ENCODE measurements at regions not wholly inside any gene's neighbourhood (a gene's known extent, or its start where the extent isn't known, plus 50 kb on each side); places are given as distances from the start of the nearest gene placed in this dataset.
"Not testable (repeated sequence)": the region's sequence is repeated elsewhere in the genome, so short reads cannot be mapped to it uniquely, and the experiment has no call there.

DNA sequence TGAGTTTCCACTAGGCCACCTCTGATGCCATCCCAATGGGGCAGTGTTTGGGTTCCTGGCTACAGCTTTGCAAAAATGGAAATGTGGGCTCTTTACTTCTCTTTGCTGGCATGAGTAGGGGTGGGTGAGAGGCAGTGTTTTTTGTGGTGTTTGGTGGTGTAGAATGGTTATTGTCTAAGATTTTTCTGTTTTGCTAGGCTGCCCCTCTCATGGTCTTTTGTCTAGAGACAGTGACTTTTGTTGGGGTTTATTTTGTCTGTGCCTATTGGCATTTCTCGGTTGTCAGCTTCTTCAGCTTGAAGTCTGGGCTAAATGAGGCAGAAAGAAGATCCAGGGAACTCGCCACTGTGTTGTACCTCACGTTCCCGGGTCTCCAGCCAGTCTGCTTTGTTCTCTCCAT is 112.1 kb downstream of the CENPF start:
- Histone ChIP-seq H3K4me1 (ENCODE audit: insufficient read depth, low read length) (no peaks in the 10 kb centered on the region), H3K9ac (ENCODE audit: low read depth, low read length) (no peak overlapping the region), H3K36me3 (ENCODE audit: insufficient read depth, low read length) (no peaks in the 10 kb centered on the region), H3K9me3 (ENCODE audit: control insufficient read depth, insufficient read depth, low read length) (no peaks in the 10 kb centered on the region)

DNA sequence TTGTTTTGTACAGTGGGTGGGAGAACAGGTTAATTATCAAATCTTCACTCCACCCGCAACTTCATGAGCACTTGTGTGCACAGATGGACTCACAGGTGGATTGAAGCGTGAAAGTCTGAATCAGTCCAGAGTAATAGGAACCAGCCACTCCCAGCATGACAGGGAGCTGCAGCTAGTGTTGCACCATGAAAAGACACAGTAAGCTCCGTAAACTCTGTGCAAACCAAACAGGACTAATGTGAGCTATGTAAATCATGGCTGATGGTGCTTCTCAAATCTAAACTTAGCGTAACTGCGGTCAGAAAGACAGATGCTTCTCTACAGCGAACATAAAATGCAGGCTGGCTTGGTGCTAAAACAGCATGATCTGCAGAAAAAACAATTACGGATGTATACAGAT is 114.4 kb downstream of the CENPF start:
- H3K36me3 ChIP-seq (ENCODE audit: insufficient read depth, low read length) = no peaks in the 10 kb centered on the region
- no peak overlapping the region for H3K9ac ChIP-seq (ENCODE audit: low read depth, low read length)
- H3K9me3 ChIP-seq (ENCODE audit: control insufficient read depth, insufficient read depth, low read length) = no peaks in the 10 kb centered on the region
- H3K4me1 ChIP-seq (ENCODE audit: insufficient read depth, low read length) = no peaks in the 10 kb centered on the region

DNA sequence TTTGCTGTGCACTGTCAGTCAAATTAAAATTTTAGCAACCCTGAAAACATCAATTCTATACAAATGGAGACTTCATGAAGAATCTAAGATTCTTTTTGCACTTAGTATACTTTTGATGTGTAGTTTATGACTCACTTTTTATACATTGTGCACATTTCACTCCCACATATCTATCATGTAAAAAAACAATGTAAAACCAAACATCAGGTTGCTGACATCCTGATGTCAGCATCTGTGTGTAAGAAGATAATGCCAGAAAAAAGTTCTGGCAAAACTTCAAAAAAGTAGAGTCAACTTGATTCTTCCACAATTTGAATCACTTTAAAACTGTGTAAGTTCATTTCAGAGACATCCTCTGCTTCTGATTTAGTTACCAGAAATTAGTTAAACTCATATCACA is 115.7 kb downstream of the CENPF start:
- H3K36me3 ChIP-seq (ENCODE audit: insufficient read depth, low read length) = no peaks in the 10 kb centered on the region
- H3K4me1 ChIP-seq (ENCODE audit: insufficient read depth, low read length) = no peaks in the 10 kb centered on the region
- no peaks in the 10 kb centered on the region for H3K9me3 ChIP-seq (ENCODE audit: control insufficient read depth, insufficient read depth, low read length)
- H3K9ac ChIP-seq (ENCODE audit: low read depth, low read length) = no peak overlapping the region

DNA sequence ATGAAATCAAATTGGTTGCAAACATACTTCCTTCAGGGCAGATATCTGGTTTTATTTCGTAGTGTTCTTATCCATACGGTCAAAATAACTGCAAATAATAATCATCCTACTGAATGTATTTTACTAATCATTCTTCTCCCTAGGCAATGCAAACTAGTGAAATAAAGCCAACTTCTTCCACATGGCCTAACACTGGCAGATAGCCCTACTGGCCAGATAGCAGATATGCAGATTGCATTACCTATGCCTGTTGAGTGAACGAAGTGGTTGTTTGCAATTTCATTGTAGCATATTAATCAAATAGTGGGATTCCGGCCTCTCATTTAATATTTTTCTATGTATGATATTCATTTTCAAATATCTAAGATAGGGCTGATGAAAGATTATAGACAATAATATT is 116.2 kb downstream of the CENPF start:
- H3K36me3 ChIP-seq (ENCODE audit: insufficient read depth, low read length) = no peaks in the 10 kb centered on the region
- no peak overlapping the region for H3K9ac ChIP-seq (ENCODE audit: low read depth, low read length)
- no peaks in the 10 kb centered on the region for H3K9me3 ChIP-seq (ENCODE audit: control insufficient read depth, insufficient read depth, low read length)
- no peaks in the 10 kb centered on the region for H3K4me1 ChIP-seq (ENCODE audit: insufficient read depth, low read length)

DNA sequence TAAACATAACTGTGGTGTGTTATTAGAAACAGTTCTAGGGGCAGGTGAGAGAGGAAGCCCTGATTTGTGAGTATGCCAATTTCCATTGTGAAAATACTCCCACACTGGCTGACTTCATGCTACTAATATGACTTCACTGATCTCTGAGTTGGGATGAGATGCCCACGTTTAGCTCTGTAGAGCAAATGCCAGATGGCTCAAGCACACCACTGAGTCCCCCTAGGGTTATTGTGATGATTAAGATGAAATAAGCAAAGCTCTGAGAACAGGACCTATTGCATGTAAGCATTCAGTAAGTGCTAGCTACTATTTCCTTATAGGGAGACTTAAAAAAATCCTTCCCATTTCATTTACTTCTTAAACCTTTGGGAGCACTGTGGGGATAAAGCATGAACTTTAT is 117.6 kb downstream of the CENPF start:
- Histone ChIP-seq H3K36me3 (ENCODE audit: insufficient read depth, low read length) (no peaks in the 10 kb centered on the region), H3K9ac (ENCODE audit: low read depth, low read length) (no peak overlapping the region), H3K4me1 (ENCODE audit: insufficient read depth, low read length) (no peaks in the 10 kb centered on the region), H3K9me3 (ENCODE audit: control insufficient read depth, insufficient read depth, low read length) (no peaks in the 10 kb centered on the region)

DNA sequence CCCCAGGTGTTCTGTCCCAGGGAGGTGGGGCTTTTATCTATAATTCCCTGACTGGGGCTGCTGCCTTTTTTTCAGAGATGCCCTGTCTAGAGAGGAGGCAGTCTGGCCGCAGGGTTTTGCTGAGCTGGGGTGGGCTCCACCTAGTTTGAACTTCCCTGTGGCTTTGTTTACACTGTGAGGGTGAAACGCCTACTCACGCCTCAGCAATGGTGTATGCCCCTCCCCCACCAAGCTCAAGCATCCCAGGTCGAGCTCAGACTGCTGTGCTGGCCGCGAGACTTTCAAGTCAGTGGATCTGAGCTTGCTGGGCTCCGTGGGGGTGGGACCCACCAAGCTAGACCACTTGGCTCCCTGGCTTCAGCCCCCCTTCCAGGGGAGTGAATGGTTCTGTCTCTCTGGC is 124.3 kb downstream of the CENPF start:
- Histone ChIP-seq H3K36me3 (ENCODE audit: insufficient read depth, low read length) (no peaks in the 10 kb centered on the region), H3K9ac (ENCODE audit: low read depth, low read length) (no peak overlapping the region), H3K9me3 (ENCODE audit: control insufficient read depth, insufficient read depth, low read length) (no peaks in the 10 kb centered on the region), H3K4me1 (ENCODE audit: insufficient read depth, low read length) (no peaks in the 10 kb centered on the region)

DNA sequence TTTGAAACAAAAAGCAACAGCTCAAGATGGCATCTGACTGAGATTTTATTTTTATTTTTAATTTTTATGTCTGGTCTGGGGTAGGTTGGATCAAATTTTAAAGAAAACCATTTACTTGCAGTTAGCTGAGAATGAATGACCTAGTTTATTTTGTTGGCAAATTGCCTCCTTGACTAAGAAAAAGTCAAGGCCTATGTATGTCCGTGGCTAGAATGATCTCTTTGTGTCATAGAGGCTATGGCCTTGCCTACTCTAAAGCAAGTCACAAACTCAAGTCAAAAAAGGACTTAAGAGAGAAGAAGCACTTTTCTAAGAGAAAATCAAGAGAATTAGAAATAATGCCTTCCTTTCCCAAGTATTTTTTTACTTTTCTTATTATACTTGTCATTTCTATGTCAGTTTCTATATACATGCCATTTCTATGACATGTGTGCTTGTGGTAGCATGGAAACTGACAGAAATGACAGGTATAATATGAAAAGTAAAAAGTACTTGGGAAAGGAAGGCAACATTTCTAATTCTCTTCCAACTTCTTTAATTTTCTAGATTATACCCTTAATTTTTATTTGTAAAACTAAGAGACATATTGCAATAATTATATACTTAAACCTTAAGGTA is 136.7 kb downstream of the CENPF start:
- no peaks in the 10 kb centered on the region for H3K4me1 ChIP-seq (ENCODE audit: insufficient read depth, low read length)
- H3K36me3 ChIP-seq (ENCODE audit: insufficient read depth, low read length) = no peaks in the 10 kb centered on the region
- H3K9ac ChIP-seq (ENCODE audit: low read depth, low read length) = no peak overlapping the region
- H3K9me3 ChIP-seq (ENCODE audit: control insufficient read depth, insufficient read depth, low read length) = no peaks in the 10 kb centered on the region

DNA sequence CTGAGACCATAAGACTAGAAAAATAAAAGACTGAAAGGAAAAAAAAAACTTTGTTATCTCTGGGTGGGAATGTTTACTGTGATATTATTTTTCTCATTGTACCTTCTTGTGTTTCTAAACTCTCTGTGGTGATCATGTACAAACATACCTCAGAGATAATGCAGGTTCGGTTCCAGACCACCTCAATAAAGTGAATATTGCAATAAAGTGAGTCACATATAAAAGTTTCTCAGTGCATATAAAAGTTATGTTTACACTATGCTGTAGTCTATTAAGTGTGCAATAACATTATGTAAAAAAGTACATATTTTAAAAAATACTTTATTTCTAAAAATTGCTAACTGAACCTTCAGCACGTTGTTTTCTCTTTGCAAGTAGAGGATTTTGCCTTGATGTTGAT is 137.5 kb downstream of the CENPF start:
- H3K9ac ChIP-seq (ENCODE audit: low read depth, low read length) = no peak overlapping the region
- H3K36me3 ChIP-seq (ENCODE audit: insufficient read depth, low read length) = no peaks in the 10 kb centered on the region
- no peaks in the 10 kb centered on the region for H3K9me3 ChIP-seq (ENCODE audit: control insufficient read depth, insufficient read depth, low read length)
- H3K4me1 ChIP-seq (ENCODE audit: insufficient read depth, low read length) = no peaks in the 10 kb centered on the region

DNA sequence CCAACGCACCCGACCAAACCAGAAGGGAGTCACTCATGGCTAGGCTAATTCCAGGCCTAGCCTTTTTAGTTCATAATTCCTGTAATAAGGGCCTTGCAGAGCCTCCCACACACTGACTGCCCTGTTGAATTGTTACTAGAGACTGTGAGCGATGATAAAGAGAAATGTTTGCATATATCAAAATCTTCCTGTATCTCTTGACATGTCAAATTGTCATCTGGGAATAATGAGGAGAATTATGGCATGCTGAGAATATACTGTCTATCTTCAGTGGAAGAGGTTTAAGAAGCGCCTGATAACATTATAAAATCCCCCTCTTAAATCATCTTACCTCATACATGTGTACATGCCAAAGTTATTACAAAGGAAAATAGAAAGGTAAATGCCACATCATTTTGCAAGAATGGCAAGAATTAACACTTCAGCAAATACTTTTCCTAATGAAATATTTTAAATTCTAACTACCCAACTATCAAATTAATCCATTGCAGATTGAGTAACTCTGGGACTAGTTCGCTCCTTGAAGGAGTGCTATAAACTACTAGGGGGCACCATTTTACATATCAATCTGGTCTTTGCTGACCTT is 144.1 kb downstream of the CENPF start:
- H3K9ac ChIP-seq (ENCODE audit: low read depth, low read length) = no peak overlapping the region
- H3K9me3 ChIP-seq (ENCODE audit: control insufficient read depth, insufficient read depth, low read length) = no peaks in the 10 kb centered on the region
- H3K4me1 ChIP-seq (ENCODE audit: insufficient read depth, low read length) = no peaks in the 10 kb centered on the region
- no peaks in the 10 kb centered on the region for H3K36me3 ChIP-seq (ENCODE audit: insufficient read depth, low read length)

DNA sequence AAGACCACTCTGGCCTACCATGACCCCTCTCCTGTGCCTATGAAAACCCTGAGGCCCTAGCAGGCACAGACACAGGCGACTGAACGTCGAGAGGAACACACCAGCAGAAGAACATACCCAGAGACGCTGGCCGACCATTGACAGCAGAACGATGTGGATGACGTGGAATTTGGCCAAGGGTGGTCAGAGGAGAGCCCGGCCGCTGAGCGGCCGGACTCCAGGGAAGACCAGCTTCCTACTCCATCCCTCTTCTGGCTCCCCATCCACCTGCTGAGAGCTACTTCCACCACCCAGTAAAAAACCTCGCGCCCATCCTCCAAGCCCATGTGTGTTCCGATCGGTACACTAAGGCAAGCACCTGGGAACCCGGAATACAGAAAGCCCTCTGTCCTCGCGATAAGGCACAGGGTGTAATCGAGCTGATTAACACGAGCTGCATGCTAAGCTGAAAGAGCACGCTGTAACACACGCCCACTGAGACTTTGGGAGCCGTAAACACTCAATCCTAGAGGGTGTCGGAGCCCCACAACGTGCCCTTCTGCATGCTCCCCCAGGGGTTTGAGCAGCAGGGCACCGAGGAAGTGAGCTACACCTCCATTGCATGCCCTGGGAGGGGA is 150.3 kb downstream of the CENPF start:
- Histone ChIP-seq H3K36me3 (ENCODE audit: insufficient read depth, low read length) (no peaks in the 10 kb centered on the region), H3K9me3 (ENCODE audit: control insufficient read depth, insufficient read depth, low read length) (peaks cover 6% of the 10 kb centered on the region), H3K9ac (ENCODE audit: low read depth, low read length) (no peak overlapping the region), H3K4me1 (ENCODE audit: insufficient read depth, low read length) (no peaks in the 10 kb centered on the region)

DNA sequence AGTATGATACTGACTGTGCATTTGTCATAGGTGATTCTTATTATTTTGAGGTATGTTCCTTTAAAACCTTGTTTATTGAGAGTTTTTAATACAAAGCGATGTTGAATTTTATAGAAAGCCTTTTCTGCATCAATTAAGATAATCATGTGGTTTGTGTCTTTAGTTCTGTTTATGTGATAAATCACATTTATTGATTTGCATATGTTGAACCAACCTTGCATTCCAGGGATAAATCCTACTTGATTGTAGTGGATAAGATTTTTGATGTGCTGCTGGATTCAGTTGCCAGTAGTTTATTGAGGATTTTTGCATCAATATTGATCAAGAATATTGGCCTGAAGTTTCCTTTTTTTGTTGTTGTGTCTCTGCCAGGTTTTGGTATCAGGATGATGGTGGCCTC is 158.0 kb downstream of the CENPF start:
- Histone ChIP-seq H3K9ac (ENCODE audit: low read depth, low read length) (no peak overlapping the region), H3K9me3 (ENCODE audit: control insufficient read depth, insufficient read depth, low read length) (peaks cover 15% of the 10 kb centered on the region; the same call in 1 of the 2 replicates), H3K36me3 (ENCODE audit: insufficient read depth, low read length) (no peaks in the 10 kb centered on the region), H3K4me1 (ENCODE audit: insufficient read depth, low read length) (no peaks in the 10 kb centered on the region)

DNA sequence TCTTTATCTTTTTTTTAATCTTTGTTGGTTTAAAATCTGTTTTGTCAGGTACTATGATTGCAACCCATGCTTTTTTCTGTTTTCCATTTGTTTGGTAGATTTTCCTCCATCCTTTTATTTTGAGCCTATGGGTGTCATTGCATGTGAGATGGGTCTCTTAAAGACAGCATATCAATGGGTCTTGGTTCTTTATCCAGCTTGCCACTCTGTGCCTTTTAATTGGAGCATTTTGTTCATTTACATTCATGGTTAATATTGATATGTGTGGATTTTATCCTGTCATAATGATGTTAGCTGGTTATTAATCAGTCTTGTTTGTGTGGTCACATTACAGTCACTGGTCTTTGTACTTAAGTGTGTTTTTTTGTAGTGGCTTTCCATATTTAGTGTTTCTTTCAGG is 159.9 kb downstream of the CENPF start:
- H3K36me3 ChIP-seq (ENCODE audit: insufficient read depth, low read length) = no peaks in the 10 kb centered on the region
- no peak overlapping the region for H3K9ac ChIP-seq (ENCODE audit: low read depth, low read length)
- no peaks in the 10 kb centered on the region for H3K4me1 ChIP-seq (ENCODE audit: insufficient read depth, low read length)
- peaks cover 9% of the 10 kb centered on the region; the same call in 1 of the 2 replicates for H3K9me3 ChIP-seq (ENCODE audit: control insufficient read depth, insufficient read depth, low read length)

DNA sequence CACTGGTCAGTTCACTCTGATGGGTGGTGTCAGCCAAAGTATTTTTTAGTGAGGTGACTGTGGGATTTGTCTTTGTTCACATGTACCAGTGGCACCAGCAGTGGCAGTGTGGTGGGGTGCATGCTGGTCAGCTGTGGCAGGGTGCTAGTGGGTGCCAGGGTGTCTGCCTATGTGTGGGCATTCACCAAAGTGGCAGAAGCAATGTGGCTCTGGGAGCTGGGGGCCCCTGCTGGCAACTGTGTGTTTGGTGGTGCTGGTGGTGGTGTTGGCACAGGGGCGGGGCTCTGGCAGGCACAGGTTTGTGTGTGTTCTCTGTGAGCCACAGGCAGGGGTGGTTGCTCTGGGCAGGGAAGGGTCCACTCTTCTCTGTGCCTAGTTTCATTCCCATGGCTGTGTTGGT is 161.5 kb downstream of the CENPF start:
- H3K9me3 ChIP-seq (ENCODE audit: control insufficient read depth, insufficient read depth, low read length) = peaks cover 9% of the 10 kb centered on the region; the same call in 1 of the 2 replicates
- H3K4me1 ChIP-seq (ENCODE audit: insufficient read depth, low read length) = no peaks in the 10 kb centered on the region

DNA sequence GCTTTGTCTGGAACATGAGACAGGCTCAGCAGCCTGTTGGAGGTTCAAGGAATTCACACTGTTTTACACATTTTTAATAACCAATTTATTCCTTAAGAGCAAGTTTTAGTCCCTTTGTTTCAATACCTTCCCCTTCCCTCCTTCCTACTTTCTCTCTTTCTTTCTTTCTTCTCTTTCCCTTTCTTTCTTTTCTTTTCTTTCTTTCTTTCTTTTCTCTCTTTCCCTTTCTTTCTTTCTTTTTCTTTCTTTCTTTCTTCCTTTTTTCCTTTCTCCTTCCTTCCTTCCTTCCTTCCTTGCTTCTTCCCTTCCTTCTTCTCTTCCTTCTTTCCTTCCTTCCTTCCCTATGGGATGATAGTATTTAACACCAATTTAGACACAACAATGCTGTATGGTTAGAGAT is 164.2 kb downstream of the CENPF start:
- H3K9me3 ChIP-seq (ENCODE audit: control insufficient read depth, insufficient read depth, low read length) = peaks cover 8% of the 10 kb centered on the region; the same call in 1 of the 2 replicates
- H3K9ac ChIP-seq (ENCODE audit: low read depth, low read length) = no peak overlapping the region
- H3K36me3 ChIP-seq (ENCODE audit: insufficient read depth, low read length) = no peaks in the 10 kb centered on the region
- no peaks in the 10 kb centered on the region for H3K4me1 ChIP-seq (ENCODE audit: insufficient read depth, low read length)

More for the DNA sequence above, 161.5 kb downstream of the CENPF start:
- H3K9ac ChIP-seq (ENCODE audit: low read depth, low read length) = no peak overlapping the region
- no peaks in the 10 kb centered on the region for H3K36me3 ChIP-seq (ENCODE audit: insufficient read depth, low read length)

DNA sequence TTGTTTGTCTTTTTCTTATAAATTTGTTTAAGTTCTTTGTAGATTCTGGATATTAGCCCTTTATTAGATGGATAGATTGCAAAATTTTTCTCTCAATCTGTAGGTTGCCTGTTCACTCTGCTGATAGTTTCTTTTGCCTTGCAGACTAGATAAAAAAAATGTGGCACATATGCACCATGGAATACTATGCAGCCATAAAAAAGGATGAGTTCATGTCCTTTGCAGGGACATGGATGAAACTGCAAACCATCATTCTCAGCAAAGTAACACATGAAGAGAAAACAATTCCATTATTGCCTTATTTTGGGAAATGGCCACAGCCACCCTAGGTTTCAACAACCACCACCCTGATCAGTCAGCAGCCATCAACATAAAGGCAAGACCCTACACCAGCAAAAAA is 166.7 kb downstream of the CENPF start:
- H3K36me3 ChIP-seq (ENCODE audit: insufficient read depth, low read length); H3K9ac ChIP-seq (ENCODE audit: low read depth, low read length); H3K4me1 ChIP-seq (ENCODE audit: insufficient read depth, low read length); H3K9me3 ChIP-seq (ENCODE audit: control insufficient read depth, insufficient read depth, low read length): not testable (repeated sequence)

Data from ES-I3 (cell line).